HG03354 (cell line): ENCODE measurements at regions not wholly inside any gene's neighbourhood (a gene's known extent, or its start where the extent isn't known, plus 50 kb on each side); places are given as distances from the start of the nearest gene placed in this dataset.
A peak's percentile ranks its signal among the peaks of the same experiment; 100 is the strongest.
"Not testable (repeated sequence)": the region's sequence is repeated elsewhere in the genome, so short reads cannot be mapped to it uniquely, and the experiment has no call there.

Source experiments
- ATAC-seq: cut with Tn5 transposase; IDR thresholded peaks from one replicate; pipeline ENCODE4 v1.9.1; 2021; ENCODE audit warnings: mild to moderate bottlenecking; ENCODE audit not compliant: unreplicated experiment, poor library complexity, severe bottlenecking

DNA sequence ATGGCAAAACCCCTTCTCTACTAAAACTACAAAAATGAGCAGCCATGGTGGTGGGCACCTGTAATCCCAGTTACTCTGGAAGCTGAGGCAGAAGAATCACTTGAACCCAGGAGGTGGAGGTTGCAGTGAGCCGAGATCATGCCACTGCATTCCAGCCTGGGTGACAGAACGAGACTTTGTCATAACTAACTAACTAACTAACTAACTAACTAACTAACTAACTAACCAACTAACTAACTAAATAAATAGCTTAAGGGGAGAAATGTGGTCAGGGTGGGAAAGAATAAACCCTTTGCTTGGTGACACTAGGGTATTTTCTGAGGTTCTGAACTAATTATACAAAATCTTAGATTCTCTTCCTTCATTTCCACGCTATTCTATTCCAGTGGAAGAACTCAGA lies 184.4 kb upstream of the MEF2C start:
- no peak for ATAC-seq

- peak; percentile 80 for ATAC-seq
Observed at GRCh38 chr5:89065919-89066318, 182.9 kb upstream of the MEF2C start.

GRCh38 chr5:89064736-89065135 lies 181.8 kb upstream of the MEF2C start:
- no peak for ATAC-seq

DNA sequence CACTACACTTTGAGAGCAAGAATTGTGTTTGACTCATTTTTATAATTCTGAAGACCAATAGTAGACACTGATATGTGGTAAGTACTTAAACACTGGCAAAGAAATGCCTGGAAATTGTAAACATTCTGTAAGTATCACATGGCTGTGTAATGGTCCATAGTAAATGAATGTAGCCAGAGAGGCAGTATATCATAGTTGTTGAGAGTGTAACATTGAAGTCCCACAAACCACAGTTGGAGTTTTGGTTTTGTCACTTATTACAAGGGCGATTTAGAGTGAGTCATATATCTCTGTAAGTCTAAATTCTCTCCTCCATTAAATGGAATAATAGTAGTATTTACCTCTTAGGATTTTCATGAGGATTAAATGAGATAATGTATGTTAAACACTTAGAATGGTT lies 181.1 kb upstream of the MEF2C start:
- ATAC-seq: peak; percentile 73

GRCh38 chr5:89060768-89061167 lies 177.8 kb upstream of the MEF2C start:
- no peak for ATAC-seq

GRCh38 chr5:89059274-89059673 lies 176.3 kb upstream of the MEF2C start:
- no peak for ATAC-seq

- no peak for ATAC-seq
Observed at GRCh38 chr5:89055695-89056085, 172.7 kb upstream of the MEF2C start.

DNA sequence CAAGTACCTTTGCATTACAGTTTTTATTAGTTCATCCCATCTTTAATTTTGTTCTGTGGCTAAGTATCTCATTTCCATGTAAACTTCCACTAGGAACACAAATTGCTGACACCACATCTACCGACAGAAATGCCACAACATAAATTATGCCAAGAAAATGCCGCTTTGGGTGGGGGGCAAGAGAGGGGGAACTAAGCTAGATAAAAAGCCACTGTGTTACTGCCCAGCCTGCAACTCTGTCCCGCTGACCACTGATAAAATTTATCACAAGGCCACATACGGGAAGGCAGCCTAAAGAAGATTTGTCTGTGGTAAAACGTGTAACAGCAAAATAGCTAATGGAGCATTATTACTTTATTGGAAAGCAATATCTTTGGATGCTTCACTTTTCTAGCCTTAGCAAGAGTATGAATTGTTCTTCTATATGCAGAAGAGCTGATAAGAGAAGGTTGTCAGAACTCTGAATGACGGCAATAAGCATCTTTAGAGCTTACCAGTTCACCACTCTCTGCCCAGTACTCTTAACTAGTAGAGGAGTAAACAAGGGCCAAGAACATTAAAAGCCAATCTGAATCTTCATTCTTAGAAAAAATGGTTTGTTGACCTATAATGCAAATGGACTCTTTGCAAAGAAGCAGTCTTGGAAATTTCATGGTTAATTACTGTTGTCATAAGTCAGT lies 172.2 kb upstream of the MEF2C start:
- ATAC-seq: no peak

DNA sequence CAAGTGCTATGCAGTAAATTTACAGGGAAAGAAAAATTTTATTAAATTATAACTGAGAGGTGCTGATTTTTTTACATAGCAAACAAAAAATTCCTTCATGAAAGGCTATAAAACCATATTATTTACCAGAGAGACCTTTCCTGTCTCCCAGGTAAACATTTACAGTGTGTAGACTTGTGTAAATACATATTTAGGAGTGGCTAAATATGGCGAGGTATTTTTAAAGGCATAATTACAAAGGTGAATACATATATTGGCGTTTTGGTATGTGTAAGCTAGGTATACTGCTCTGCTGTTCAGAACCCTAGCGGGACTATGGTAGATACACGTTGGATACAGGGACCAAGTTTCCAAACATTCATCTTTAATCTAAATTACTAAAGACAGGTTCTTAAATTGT lies 170.6 kb upstream of the MEF2C start:
- ATAC-seq: no peak

DNA sequence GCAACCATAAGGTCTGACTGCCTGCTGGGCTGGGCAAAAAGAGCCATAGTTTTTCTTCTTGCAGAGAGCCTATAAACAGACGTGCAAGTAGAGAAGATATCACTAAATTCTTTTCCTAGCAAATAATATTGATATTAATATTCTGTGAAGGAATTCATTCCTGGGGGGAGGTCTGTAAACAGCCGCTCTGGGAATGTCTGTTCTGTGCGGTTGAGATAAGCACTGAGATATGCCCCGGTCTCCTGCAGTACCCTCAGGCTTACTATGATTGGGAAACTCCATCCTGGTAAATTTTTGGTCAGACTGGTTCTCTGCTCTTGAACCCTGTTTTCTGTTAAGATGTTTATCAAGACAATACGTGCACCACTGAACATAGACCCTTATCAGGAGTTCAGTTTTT lies 167.1 kb upstream of the MEF2C start:
- ATAC-seq: not testable (repeated sequence)

GRCh38 chr5:89047571-89047970 lies 164.6 kb upstream of the MEF2C start:
- ATAC-seq: no peak

GRCh38 chr5:89045216-89045615 lies 162.2 kb upstream of the MEF2C start:
- no peak for ATAC-seq

DNA sequence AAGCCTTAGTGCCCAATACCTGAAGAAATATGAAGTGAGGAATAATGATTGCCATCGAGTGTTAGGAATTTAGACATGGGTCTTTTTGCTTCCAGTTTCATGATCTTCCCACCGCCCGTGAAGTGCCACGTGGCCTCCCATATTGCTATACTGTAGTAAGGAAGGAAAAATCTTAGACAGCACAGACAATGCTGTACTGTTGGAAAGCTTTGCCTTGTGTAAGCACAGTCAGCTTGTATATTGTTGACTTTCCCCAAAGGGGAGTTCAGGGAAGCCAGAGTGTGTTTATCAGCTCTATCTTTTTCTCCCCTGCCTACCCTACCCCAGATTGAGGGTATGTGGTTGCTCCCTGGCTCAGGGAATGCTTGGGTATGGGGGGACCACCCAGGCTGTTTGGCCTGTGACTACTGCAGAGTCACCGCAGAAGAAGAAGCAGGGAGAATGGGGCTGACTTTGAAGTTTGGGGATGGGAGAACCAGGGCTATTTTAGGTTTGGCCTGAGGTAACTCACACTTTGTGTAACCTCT lies 161.8 kb upstream of the MEF2C start:
- no peak for ATAC-seq

GRCh38 chr5:89043676-89044075 lies 160.7 kb upstream of the MEF2C start:
- peak; percentile 75 for ATAC-seq

DNA sequence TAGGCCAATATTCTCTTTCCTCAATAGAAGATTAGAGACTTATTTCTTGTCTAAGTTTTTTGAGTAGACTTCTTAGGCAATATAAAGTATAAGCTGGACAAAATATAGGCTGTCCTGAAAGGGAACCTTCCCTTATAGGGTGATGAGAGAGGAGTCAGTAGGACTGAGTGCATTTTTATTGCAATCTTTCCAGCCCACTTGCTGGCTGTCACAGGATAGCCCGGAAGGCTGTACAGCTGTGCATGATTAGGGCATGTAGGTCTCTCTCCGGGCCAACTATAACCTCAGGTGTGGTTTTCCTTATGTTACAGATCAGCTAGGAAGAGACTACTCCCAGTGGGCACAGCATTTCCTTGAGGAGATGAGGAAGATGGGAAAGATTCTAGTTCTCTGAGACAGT lies 159.8 kb upstream of the MEF2C start:
- ATAC-seq: no peak

DNA sequence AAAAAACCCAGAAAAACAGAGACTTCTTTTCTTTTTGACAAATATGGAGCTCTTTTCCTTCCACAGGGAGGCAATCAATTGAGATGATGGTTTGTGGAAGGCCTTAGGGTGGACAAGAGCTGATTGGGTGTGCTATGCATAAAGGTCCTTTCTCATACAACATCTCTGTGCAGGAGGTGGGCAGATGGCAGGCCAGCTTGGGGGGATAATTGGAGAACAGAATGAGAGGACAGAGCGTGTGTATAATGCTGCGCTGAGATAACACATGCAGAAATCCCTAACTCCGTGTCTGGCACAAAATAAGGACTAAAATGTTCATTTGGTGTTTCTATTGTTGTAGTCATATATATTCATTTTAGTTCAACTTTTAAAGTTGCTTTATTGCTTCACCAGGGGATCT lies 159.0 kb upstream of the MEF2C start:
- no peak for ATAC-seq

DNA sequence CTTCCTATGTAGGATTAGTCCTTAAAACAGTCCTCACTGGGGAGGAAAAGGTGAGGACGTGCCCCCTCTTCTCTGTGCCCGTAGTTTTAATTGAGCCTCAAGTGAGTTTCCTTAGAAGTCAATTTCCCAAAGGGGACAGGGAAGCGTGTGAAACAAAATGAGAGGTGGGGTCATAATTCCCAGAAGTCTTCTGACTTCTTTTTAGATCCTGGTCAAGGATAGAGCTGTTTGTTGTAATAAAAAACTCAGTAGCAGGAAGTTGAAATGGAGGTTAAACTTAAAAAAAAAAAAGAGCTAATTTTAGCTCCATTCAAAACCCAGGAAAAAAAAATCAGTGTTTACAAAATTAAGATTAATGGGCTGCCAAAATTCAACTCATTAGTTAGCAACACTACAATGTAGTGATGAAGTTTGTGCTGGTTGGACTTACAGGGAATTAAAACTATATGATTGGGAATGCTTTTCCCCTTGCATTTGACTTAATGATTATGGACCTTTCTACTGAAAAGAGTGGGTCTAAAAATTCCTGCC lies 158.3 kb upstream of the MEF2C start:
- no peak for ATAC-seq

- no peak for ATAC-seq
Observed at GRCh38 chr5:89036704-89037489, 153.9 kb upstream of the MEF2C start.

- no peak for ATAC-seq
Observed at GRCh38 chr5:89036166-89036565, 153.2 kb upstream of the MEF2C start.

GRCh38 chr5:89034588-89034987 lies 151.6 kb upstream of the MEF2C start:
- peak; percentile 70 for ATAC-seq

DNA sequence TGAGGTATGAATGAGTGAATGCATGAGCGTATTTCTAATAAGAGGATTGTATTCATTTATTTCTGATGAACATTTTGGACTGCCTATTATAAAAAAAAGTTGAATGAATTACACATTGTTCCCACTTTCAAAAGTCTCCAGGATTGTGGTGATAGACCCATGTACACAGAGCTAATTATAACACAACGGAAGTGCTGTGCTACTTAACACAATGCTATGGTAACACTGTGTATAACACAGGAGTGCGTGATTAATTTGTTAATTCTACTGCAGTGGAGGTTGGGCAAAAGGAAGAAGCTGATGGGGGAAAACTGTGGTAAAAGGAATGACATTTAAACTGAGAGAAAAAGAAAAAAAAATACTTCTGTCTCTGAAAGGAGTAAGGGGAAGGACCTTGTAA lies 147.8 kb upstream of the MEF2C start:
- no peak for ATAC-seq
